DND-41 (cell line): ENCODE measurements at regions not wholly inside any gene's neighbourhood (a gene's known extent, or its start where the extent isn't known, plus 50 kb on each side); places are given as distances from the start of the nearest gene placed in this dataset.

ENCODE experiments used
- CTCF ChIP-seq: IDR thresholded peaks from 2 replicates; pipeline ENCODE4 v1.5.1; 2012; ENCODE audit warnings: borderline replicate concordance, low read length, moderate library complexity, mild to moderate bottlenecking; ENCODE audit not compliant: poor library complexity, severe bottlenecking; ENCODE audit errors: extremely low read depth
- EZH2 ChIP-seq: IDR thresholded peaks from 3 replicates; pipeline ENCODE4 v1.6.1; 2012; ENCODE audit warnings: borderline replicate concordance, low read depth, mild to moderate bottlenecking, moderate library complexity, low read length, inconsistent platforms; ENCODE audit not compliant: severe bottlenecking

GRCh38 chr1:2952992-2953391 is 68.3 kb upstream of the ACTRT2 start:
- TF ChIP-seq CTCF = no peak
- TF ChIP-seq EZH2 = no peak
